Mucosa of stomach (tissue), 1 donor: ENCODE measurements at regions not wholly inside any gene's neighbourhood (a gene's known extent, or its start where the extent isn't known, plus 50 kb on each side); places are given as distances from the start of the nearest gene placed in this dataset.

Experiments
- H3K27me3 ChIP-seq: one replicate; pipeline ENCODE4 v1.7.0; 2013; ENCODE audit warnings: mild to moderate bottlenecking, low read length; ENCODE audit not compliant: control insufficient read depth, insufficient read depth
- H3K36me3 ChIP-seq: one replicate; pipeline ENCODE4 v1.7.0; 2013; ENCODE audit warnings: low read length; ENCODE audit not compliant: control insufficient read depth, insufficient read depth
- H3K4me1 ChIP-seq: one replicate; pipeline ENCODE4 v1.7.0; 2013; ENCODE audit warnings: mild to moderate bottlenecking, low read length; ENCODE audit not compliant: control insufficient read depth, insufficient read depth
- H3K4me3 ChIP-seq: one replicate; pipeline ENCODE4 v1.7.0; 2013; ENCODE audit warnings: low read length
- H3K9ac ChIP-seq: one replicate; pipeline ENCODE4 v1.7.0; 2013; ENCODE audit warnings: mild to moderate bottlenecking, low read length, moderate library complexity
- H3K9me3 ChIP-seq: one replicate; pipeline ENCODE4 v1.7.0; 2013; ENCODE audit warnings: mild to moderate bottlenecking, low read length, moderate library complexity; ENCODE audit not compliant: control insufficient read depth
- donor health status: Pancreatic carcinoma.

DNA sequence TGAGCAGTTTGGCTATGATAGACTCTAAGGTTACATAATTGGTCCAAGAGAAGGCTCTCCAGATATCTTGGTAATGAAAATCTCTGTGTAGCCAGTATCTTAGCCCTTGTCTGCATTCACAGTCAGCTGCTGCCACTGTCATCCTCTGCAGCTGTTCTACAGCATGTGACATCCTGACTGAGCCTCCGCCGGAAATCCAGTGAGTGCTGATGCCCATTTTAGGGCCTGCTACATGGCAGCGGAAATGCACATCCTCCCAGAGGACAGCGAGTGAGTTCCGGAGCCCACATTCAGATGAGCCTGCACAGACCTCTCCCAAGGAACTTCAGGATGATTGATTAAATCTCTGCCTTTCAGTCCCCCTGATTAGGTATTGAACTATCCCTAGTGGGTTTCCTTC, 237.1 kb downstream of the HHIPL2 start:
- Histone ChIP-seq H3K9me3 (no peaks in the 10 kb centered on the region), H3K4me3 (no peak overlapping the region), H3K4me1 (no peaks in the 10 kb centered on the region), H3K36me3 (no peaks in the 10 kb centered on the region), H3K9ac (no peak overlapping the region), H3K27me3 (no peaks in the 10 kb centered on the region)

DNA sequence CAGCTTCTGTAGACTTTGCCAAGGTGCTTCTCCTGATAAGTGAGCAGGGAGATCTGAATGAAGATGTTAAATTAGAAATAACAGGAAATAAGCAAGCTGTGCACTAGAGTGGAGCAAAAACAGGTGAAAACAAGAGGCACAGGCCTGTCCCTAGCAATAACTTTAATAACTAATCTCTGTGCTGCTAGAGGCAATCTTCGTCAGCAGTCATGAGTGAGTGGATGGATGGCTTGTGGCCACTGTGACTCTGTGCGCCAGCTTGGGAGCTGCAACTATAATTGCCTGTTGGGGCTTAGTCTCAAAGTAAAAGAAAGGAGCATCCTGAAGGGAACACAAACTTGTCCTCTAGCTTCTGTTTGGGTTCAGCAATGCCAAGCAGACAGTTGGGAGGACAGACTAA, 240.3 kb downstream of the HHIPL2 start:
- H3K27me3 ChIP-seq: no peaks in the 10 kb centered on the region
- H3K36me3 ChIP-seq: no peaks in the 10 kb centered on the region
- no peaks in the 10 kb centered on the region for H3K9me3 ChIP-seq
- no peaks in the 10 kb centered on the region for H3K4me1 ChIP-seq
- H3K9ac ChIP-seq: no peak overlapping the region
- no peak overlapping the region for H3K4me3 ChIP-seq

- Histone ChIP-seq H3K36me3 (no peaks in the 10 kb centered on the region), H3K4me3 (no peak overlapping the region), H3K9ac (no peak overlapping the region), H3K27me3 (no peaks in the 10 kb centered on the region), H3K9me3 (no peaks in the 10 kb centered on the region), H3K4me1 (no peaks in the 10 kb centered on the region)
Observed at GRCh38 chr1:222306512-222306911, 241.4 kb downstream of the HHIPL2 start.

GRCh38 chr1:222306011-222306410, 241.9 kb downstream of the HHIPL2 start:
- H3K4me3 ChIP-seq: no peak overlapping the region

DNA sequence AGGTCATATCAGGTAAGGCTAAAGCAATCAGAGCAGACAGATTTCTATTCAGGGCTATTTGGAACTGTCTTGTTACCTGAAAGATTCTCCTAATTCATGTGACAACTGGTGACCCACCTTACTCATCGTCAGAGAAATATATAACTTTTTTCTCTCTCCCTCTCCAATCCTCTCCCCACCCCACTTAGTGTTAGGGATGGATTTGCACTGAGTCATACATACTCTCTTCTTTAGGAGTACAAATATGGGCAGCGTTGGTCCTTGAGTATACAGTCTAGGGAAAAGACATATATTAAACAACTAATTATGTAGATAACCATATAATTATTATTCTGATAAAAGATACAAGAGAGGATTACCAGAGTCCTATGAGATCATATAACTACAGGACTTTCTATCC, 246.3 kb downstream of the HHIPL2 start:
- Histone ChIP-seq H3K4me1 (no peaks in the 10 kb centered on the region), H3K4me3 (no peak overlapping the region), H3K36me3 (no peaks in the 10 kb centered on the region), H3K27me3 (no peaks in the 10 kb centered on the region), H3K9me3 (no peaks in the 10 kb centered on the region), H3K9ac (no peak overlapping the region)

More at GRCh38 chr1:222306011-222306410, 241.9 kb downstream of the HHIPL2 start:
- Histone ChIP-seq H3K9me3 (no peaks in the 10 kb centered on the region), H3K9ac (no peak overlapping the region), H3K27me3 (no peaks in the 10 kb centered on the region), H3K4me1 (no peaks in the 10 kb centered on the region), H3K36me3 (no peaks in the 10 kb centered on the region)

DNA sequence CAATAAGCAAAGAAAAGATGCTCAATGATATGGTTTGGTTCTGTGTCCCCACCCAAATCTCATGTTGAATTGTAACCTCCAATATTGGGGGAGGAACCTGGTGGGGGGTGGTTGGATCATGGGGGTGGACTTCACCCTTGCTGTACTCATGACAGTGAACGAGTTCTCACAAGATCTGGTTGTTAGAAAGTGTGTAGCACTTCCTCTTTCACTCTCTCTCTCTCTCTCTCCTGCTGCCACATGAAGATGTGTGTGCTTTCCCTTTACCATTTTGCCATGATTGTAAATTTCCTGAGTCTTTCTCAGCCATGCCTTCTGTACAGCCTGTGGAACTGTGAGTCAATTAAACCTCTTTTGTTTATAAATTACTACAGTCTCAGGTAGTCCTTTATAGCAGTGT, 248.4 kb downstream of the HHIPL2 start:
- no peaks in the 10 kb centered on the region for H3K36me3 ChIP-seq
- H3K27me3 ChIP-seq: no peaks in the 10 kb centered on the region
- H3K9ac ChIP-seq: no peak overlapping the region
- no peak overlapping the region for H3K4me3 ChIP-seq
- no peaks in the 10 kb centered on the region for H3K4me1 ChIP-seq
- no peaks in the 10 kb centered on the region for H3K9me3 ChIP-seq

DNA sequence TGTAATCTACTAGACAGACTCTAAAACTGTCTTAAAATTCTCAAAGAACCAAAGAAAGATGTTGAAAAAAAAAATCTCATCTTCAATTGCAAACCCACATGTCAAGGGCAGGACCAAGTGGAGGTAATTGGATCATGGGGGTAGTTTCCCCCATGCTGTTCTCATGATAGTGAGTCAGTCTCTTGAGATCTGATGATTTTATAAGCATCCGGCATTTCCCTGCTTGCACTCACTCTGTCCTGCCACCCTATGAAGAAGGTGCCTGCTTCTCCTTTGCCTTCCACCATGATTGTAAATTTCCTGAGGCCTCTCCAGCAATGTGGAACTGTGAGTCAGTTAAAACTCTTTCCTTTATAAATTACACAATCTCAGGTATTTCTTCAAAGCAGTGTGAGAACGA, 257.0 kb downstream of the HHIPL2 start:
- no peaks in the 10 kb centered on the region for H3K27me3 ChIP-seq
- no peaks in the 10 kb centered on the region for H3K9me3 ChIP-seq
- H3K4me3 ChIP-seq: no peak overlapping the region
- H3K9ac ChIP-seq: no peak overlapping the region
- no peaks in the 10 kb centered on the region for H3K36me3 ChIP-seq
- no peaks in the 10 kb centered on the region for H3K4me1 ChIP-seq

GRCh38 chr1:222288053-222288452, 259.9 kb downstream of the HHIPL2 start:
- no peak overlapping the region for H3K4me3 ChIP-seq
- no peaks in the 10 kb centered on the region for H3K9me3 ChIP-seq
- H3K4me1 ChIP-seq: no peaks in the 10 kb centered on the region
- no peaks in the 10 kb centered on the region for H3K36me3 ChIP-seq
- no peaks in the 10 kb centered on the region for H3K27me3 ChIP-seq
- H3K9ac ChIP-seq: no peak overlapping the region

- Histone ChIP-seq H3K27me3 (no peaks in the 10 kb centered on the region), H3K9ac (no peak overlapping the region), H3K9me3 (no peaks in the 10 kb centered on the region), H3K4me1 (no peaks in the 10 kb centered on the region), H3K36me3 (no peaks in the 10 kb centered on the region), H3K4me3 (no peak overlapping the region)
Observed at GRCh38 chr1:222286011-222286410, 261.9 kb downstream of the HHIPL2 start.

- Histone ChIP-seq H3K36me3 (no peaks in the 10 kb centered on the region), H3K4me3 (no peak overlapping the region), H3K27me3 (no peaks in the 10 kb centered on the region), H3K9me3 (no peaks in the 10 kb centered on the region), H3K4me1 (no peaks in the 10 kb centered on the region), H3K9ac (no peak overlapping the region)
Observed at GRCh38 chr1:222285526-222285925, 262.4 kb downstream of the HHIPL2 start.

DNA sequence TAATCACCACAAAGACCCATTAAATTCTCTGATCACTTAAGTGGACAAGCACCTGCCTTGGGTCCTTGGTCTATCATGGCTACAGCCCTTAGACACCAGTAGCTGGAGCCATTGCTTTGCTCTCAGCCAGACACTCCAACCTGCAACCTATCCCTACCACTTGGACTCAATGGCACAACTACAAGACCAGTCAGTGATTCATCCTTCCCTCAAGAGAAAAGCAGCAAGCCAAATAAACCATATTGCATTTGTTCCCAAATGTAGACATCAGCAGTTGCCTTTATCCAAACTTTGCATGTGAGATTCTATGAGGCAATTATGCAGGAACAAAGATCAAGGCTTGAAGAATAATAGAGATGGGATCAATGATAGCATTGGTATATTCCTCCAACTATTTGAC, 263.4 kb downstream of the HHIPL2 start:
- H3K36me3 ChIP-seq: no peaks in the 10 kb centered on the region
- H3K4me3 ChIP-seq: no peak overlapping the region
- H3K4me1 ChIP-seq: no peaks in the 10 kb centered on the region
- H3K9me3 ChIP-seq: no peaks in the 10 kb centered on the region
- no peaks in the 10 kb centered on the region for H3K27me3 ChIP-seq
- no peak overlapping the region for H3K9ac ChIP-seq

GRCh38 chr1:222283147-222283768, 264.6 kb downstream of the HHIPL2 start:
- H3K36me3 ChIP-seq: no peaks in the 10 kb centered on the region
- H3K9ac ChIP-seq: no peak overlapping the region
- H3K27me3 ChIP-seq: no peaks in the 10 kb centered on the region
- no peak overlapping the region for H3K4me3 ChIP-seq
- no peaks in the 10 kb centered on the region for H3K9me3 ChIP-seq
- H3K4me1 ChIP-seq: no peaks in the 10 kb centered on the region

- Histone ChIP-seq H3K9me3 (no peaks in the 10 kb centered on the region), H3K4me3 (no peak overlapping the region), H3K9ac (no peak overlapping the region), H3K4me1 (no peaks in the 10 kb centered on the region), H3K27me3 (no peaks in the 10 kb centered on the region), H3K36me3 (no peaks in the 10 kb centered on the region)
Observed at GRCh38 chr1:222279591-222279990, 268.3 kb downstream of the HHIPL2 start.
